CD4-positive, alpha-beta T cell treated with Interleukin-6 at 100 ng/mL for 8 hours (primary cell): ENCODE measurements at regions not wholly inside any gene's neighbourhood (a gene's known extent, or its start where the extent isn't known, plus 50 kb on each side); places are given as distances from the start of the nearest gene placed in this dataset.
"Not testable (repeated sequence)": the region's sequence is repeated elsewhere in the genome, so short reads cannot be mapped to it uniquely, and the experiment has no call there.

ENCODE experiments used
- DNase-seq: peaks from one replicate; pipeline ENCODE4 v3.0.0-alpha.2; 2020; ENCODE audit warnings: mixed read lengths, low spot score

DNA sequence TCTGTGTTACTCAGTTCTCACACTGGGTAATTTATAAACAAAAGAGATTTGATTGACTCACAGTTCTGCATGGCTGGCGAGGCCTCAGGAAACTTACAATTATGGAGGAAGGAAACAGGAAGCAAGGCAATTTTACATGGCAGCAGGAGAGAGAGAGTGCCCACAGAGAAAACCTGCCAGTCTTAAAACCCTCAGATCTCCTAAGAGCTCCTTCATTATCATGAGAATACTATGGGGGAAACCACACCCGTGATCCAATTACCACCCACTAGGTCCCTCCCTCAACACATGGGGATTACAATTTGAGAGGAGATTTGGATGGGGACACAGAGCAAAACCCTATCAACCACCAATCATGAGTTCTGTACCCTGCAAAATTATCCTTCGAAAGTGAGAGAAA lies 1180.8 kb downstream of the JRKL start:
- no peak for DNase-seq

DNA sequence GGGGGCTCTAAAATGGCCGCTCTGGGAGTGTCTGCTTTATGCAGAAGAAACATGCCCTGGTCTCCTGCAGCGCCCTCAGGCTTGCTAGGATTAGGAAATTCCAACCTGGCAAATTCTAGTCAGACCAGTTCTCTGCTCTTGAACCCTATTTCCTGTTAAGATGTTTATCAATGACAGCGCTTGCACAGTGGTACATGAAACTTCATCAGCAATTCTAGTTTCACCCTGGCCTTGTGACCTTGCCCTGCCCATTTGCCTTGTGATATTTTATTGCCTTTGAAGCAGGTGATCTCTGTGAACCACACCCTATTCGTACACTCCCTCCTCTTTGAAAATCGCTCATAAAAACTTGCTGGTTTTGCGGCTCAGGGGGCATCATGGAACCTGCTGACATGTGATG lies 1184.0 kb downstream of the JRKL start:
- DNase-seq, result not testable (repeated sequence)

DNA sequence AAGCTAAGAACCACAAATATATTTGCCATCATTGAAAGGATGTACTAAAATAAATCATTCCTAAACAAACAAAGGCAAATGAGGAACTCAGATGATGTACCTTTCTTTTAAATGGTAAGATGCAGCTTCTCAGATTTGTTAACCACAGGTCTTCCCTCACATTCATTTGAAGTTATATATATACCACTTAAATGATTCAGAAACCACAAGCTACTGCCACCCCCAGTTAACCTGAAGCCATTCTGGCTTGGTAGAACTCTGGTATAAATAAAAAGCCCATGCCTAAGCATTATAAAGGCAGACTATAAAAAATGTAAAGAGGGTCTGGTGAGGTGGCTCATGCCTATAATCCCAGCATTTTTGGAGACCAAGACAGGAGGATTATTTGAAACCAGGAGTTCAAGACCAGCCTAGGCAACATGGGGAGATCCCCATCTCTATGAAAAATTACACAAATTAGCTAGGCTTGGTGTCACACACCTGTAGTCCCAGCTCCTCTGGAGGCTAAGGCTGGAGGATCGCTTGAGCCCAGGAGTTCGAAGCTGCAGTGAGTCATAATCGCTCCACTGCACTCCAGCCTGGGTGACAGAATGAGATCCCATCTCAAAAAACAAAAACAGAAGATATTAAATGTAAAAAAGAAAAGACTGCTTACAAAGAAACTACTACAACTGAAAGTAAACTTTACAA lies 1185.3 kb downstream of the JRKL start:
- DNase-seq, result no peak

DNA sequence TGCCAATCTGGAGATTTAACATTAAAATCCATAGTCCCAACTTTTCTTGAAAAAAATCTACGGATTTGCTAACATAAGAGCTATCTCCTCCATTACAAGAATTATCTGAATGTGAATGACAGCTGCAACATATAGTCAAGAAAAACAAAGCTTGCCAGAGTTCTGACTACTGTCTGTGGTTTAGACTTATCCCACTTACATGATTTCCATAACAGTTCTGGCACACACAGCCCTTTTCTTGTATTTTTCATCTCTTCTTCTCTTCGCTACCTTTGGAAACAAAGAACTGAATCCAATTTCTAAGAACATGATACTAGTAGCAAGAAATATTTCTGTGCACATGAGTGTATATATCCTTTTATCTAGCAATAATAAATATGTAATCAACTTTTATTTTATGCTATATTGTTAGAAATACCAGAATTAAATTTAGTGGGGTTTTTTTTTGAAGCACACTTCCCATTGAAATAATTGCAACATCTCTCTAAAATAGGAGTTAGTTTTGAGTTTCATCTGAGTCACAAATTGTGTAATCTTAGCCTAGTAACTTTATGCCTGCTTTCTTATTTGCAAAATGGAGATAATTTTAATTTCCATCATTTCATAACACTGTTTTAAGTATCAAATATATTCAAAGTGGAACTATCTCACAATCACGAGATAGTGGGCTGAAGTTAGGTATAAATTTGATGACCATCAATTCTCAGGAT lies 1217.6 kb downstream of the JRKL start:
- no peak for DNase-seq

DNA sequence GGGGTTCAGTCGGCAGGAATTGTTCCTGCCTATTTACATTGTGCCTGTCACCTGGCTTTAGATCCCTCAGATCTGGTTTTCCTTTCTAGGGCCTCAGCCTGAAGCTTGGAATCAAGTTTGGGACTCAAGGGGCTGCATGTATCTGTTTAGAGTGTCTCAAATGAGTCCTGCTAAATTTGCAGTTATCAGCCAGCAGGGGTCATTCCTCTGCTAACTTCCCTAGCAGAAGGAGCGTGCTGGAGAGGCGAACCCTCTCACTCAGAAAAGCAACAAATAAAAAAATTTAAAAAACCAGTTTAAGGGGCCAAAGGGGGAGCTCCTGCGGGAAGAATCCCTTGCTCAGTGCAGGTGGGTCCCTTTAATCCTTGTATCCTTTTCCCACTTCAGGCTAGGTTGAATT lies 1220.2 kb downstream of the JRKL start:
- no peak for DNase-seq

DNA sequence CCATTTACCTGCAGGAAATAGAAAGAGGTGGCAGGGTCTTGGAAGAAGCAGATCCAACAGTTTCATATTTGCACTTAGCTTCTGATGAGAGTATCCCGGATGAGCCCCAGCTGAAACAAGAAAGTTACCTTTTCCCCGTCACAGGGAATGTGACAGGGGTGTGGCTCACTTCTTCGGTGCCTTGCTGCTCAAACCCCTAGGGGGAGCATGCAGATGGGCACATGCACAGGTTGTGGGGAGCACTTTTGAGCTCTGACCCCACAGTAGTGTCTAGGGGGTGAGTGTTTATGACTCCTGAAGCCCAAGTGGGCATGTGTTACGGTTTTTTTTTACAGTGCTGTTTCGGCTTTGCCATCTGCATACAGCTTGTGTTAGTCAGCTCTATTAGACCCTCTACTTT lies 1221.0 kb downstream of the JRKL start:
- DNase-seq, result no peak

DNA sequence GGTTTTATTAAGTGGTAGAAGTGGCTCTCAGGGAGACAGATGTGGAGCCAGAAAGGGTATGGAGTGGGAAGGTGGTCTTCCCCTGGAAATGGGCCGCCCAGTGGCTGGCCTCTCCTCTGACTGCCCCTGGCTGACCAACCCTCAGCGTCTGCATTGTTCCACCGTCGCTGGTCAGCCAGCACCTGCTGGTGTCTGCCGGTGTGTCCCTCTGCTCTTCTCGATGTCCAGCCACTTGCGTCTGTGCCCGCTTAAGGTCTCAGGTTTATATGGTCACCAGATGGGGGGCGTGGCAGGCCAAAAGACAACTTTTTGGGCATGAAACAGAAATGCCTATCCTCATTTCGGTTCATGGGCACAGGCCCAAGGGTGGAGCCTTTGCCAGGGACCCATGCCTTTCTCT lies 1221.5 kb downstream of the JRKL start:
- no peak for DNase-seq

DNA sequence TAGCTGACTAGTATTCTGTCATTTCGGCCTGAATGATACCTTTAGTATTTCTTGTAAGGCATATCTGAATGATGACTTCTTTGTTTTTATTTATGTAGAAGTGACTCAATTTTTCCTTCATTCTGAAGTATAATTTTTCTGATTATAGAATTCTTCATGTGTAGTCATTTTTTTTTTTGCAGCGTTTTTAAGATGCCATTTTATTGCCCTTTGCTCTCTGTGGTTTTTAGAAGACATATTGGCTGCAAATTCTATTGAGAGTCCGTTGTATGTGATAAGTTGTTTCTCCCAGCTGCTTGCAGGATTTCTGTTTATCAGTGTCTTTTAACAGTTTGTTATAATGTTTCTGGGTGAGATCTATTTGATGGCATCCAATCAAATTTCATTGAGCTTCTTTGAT lies 1224.8 kb downstream of the JRKL start:
- no peak for DNase-seq

DNA sequence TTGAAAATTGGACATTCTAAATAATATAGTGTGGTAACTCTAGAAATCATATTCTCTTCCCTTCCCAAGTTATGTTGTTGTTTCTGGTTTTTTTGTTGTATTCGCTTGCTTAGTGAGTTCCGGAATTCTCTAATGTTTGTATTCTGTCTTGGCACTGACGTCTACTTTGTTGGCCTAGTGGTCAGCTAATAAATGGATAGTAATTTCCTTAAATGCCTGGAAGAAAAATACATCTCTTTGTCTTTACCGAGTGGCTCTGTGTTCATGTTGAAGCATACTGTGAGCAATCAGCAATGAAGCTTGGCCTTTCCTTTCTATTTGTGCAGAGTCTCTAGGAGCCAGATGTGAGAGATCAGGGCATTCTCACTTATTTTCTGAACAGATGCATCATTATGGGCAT lies 1225.7 kb downstream of the JRKL start:
- DNase-seq, result no peak

DNA sequence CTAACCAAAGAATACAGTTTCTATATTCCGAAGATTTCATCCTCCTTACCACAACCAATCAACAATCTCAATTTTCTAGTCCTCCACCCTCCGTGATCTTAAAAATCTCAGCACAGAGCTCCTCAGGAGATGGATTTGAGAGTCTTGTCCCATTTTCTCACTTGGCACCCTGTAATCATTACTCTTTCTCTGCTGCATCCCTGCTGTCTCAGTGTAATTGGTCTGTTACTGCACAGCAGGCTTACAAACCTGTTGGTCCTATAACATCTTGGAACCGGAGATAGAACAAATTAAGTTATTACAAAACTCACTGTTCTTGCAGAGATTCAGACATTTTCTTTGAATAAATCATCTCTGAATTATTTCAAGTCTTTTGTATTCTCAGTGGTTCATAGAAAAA lies 1227.2 kb downstream of the JRKL start:
- no peak for DNase-seq

DNA sequence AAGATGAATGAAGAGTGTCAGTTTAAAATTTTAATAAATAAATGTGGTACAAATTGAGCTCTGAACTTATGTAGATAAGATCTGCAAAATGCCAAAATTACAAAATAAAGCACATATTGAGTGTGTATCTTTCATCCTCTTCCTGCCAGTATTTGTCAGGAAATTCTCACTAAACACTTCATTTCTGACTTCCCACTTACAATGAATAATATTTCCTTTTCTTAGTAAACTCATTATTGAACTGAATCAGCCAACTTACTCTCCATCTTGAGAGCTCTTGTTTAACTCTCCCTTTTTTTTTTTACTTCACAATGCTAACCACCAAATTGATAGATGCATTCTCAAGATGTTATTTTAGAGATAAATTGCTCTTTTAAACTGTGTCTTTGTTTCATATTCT lies 1230.2 kb downstream of the JRKL start:
- no peak for DNase-seq

DNA sequence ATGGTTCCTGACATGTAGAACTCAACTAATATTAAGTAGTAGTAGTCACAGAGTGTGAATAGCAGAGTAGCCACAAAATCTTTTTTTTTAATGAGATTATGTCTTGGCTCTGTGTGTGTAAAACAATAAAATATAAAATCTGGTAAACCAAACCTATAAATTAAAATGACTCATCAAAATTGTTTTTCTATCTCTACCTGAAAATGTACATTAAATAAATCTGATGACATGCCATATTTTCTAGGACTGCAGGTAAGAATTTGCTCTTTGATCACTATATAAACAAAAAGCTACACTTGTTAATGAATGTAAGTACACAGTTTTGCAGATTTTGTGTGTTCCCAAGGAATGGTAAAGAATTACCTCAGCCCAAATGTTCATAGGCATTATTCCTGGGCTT lies 1231.5 kb downstream of the JRKL start:
- no peak for DNase-seq

DNA sequence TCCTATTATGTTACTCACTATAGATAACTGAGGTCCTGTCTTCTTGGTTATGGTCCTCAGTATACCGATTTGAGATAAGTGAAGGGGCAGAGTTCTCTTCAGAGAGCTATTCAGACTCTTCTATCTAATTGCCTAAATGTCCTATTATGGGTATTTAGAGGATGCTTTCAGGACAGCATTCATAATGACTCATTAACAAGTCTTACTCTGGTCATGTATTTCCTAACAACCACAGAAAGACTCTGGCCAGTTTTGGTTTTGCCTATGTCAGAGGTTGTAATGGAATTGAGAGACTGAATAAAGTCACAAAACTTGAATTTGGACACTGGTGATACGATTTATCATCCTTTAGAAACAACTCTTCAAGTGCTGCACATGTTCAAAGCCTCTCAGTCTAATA lies 1233.0 kb downstream of the JRKL start:
- DNase-seq, result no peak

DNA sequence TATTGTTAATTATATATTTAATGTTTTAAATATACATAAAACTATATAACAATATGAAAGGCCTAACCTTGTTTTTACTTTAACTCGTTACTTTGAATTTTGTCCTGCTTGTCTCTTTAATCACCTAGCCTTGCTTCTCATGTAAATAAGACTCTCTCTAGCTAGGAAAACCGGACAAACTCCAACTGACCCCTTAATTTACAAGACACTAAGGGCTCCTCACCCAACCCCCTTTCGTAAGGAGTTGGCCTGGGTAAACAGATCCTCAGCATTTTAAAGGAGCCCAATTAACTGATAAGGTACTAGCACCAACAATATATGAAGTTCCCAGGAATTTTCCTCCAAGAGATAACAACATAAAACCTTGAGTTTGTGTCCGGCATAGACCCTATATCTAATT lies 1246.9 kb downstream of the JRKL start:
- DNase-seq, result not testable (repeated sequence)

DNA sequence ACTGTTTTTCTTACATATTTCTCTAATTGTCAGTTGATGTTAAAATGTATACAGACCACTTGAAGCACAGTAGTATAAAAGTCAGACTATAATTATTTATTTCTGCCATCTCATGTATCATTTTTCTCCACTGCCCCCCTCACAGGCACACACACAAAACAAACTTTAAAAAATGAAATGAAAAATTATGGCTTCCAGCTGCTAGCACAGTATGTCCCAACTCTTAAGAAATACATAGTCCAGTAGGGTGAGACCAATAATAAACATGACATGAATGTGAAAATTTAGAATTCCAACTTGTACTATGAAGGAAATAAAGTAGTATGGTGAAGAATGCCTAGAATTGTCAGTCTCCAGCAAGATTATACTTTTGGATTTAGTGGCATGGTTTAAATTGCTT lies 1247.9 kb downstream of the JRKL start:
- no peak for DNase-seq

DNA sequence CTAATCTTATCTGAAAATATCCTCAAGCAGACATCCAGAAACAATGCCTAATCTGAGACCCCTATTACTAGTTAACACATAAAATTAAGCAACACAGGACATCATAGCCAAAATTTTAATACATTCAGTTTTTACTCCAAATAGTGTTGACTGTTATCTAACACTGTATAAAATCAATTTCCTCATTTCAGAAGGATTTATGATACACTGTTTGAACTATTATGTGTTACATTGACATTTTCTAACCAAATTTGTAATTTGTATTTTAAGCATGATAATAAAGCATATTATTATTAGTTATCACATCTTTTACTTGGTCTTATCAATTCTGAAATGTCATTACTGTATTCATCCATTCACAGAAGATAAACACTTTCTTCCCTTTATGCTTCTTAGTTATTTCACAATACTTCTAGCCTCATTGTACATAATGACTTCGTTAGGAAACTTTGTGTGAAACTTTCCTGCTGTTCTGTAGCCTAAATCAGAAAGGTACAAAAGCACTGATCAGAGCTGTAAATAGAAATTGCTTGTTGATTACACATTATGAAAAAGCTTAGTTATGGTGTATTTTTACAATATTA lies 1248.9 kb downstream of the JRKL start:
- DNase-seq, result no peak

DNA sequence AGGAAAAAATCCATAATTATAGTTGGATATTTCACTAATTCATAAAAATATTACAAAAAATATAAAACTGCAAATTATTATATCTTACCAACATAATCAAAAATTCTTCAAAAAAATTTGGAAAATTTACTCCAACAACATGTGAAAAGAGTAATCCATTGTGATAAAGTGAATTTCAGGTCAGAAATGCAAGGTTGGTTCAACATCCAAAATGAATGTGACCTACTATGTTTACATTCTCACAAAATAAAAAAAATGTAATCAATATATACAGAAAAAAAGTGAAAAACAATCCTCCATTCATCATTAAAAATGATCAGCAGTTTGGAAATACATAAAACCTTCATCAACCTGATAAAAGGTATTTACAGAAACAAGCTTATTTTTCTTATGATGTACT lies 1252.2 kb downstream of the JRKL start:
- no peak for DNase-seq

DNA sequence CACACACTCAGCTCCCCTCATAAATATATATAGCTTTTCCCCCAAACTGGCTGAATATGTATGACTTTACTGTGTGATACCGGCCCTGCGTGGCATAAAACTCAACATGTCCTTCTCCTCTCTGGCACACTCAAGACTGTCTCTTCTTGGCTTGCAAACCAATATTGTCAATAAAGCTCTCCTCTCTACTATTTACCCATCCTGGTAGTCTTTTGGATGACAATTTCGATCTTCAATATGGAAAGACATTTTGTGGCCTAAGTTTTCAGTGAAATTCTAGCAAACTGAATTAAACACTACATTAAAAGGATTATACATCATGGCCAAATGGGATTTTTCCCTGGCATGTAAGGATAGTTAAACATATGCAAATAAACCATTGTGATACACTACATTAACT lies 1255.9 kb downstream of the JRKL start:
- no peak for DNase-seq

DNA sequence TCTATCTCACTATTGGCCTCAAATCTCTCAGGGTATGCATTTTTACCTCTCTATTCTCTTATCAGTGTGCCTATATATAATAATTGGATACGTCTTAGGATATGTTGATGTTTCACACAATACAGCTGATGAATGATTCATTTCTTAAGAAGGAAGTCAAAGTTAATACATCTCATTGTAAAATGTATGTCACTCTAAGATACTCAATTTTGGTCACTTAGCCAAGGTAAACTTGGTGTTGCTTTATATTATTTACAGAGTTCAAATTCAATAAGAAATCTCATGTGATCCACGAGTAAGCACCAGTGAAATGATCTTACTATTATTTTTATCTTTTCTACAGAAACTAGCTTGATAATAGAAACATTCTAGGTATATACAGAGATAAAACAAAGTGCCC lies 1266.5 kb downstream of the JRKL start:
- DNase-seq, result no peak

DNA sequence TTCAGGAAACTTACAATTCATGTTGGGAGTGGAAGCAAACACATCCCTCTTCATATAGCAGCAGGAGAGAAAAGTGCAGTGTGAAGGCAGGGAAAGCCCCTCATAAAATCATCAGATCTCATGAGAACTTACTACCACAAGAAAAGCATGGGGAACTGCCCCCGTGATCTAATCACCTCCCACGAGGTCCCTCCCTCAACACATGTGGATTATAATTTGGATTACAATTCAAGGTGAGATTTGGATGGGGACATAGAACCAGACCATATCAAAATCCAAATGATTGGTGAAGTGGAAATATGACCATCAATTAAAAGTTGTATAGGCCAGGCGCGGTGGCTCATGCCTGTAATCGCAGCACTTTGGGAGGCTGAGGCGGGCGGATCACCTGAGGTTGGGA lies 1268.0 kb downstream of the JRKL start:
- no peak for DNase-seq

DNA sequence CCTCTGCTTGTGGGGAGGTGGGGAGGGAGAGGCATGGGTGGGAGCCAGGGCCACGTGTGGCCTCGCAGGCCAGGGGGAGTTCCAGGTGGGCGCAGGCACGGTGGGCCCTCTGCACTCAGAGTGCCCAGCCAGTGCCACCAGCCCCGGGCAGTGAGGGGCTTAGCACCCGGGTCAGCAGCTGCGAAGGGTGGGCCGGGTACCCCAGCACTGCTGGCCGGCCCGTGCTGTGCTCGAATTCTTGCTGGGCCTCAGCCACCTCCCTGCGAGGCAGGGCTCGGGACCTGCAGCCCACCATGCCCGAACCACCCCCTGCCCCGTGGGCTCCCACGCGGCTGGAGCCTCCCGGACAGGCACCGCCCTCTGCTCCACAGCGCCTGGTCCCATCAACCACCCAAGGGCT lies 1277.2 kb downstream of the JRKL start:
- DNase-seq, result no peak

DNA sequence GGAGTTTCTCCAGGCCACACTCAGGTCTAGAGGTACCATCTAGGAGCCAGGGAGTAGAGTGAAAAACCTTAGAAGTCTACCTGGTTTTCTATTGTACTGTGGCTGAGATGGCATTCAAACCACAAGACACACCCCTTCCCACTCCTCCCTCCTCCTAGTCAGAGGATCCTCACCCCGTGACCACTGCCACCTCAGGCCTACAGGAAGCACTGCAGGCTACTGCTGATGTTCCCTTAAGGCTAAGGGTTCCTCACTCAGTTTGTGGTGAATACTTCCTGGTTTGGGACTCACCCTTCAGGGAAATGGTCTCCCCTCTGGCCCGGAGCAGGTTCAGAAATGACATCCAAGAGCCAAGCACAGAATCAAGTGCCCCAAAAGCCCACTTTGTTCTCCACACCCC lies 1293.9 kb downstream of the JRKL start:
- DNase-seq, result no peak
